OCI-LY7 (cell line): ENCODE measurements at regions not wholly inside any gene's neighbourhood (a gene's known extent, or its start where the extent isn't known, plus 50 kb on each side); places are given as distances from the start of the nearest gene placed in this dataset.

Source experiments
- EZH2phosphoT487 ChIP-seq: fragments of 200-600 bp; sonication (generic); IDR thresholded peaks from 2 replicates; pipeline ENCODE4 v1.6.1; 2018; ENCODE audit warnings: low read depth, borderline replicate concordance, mild to moderate bottlenecking, mixed run types, antibody characterized with exemption, low read length, moderate library complexity, mixed read lengths
- TF ChIP-seq, protein P1 (sequence below): fragments of 200-600 bp; sonication (generic); conservative IDR thresholded peaks from 2 replicates; pipeline ENCODE4 v1.5.1; 2014; ENCODE audit warnings: mild to moderate bottlenecking, antibody characterized with exemption, low read length, moderate library complexity, mixed read lengths

DNA sequence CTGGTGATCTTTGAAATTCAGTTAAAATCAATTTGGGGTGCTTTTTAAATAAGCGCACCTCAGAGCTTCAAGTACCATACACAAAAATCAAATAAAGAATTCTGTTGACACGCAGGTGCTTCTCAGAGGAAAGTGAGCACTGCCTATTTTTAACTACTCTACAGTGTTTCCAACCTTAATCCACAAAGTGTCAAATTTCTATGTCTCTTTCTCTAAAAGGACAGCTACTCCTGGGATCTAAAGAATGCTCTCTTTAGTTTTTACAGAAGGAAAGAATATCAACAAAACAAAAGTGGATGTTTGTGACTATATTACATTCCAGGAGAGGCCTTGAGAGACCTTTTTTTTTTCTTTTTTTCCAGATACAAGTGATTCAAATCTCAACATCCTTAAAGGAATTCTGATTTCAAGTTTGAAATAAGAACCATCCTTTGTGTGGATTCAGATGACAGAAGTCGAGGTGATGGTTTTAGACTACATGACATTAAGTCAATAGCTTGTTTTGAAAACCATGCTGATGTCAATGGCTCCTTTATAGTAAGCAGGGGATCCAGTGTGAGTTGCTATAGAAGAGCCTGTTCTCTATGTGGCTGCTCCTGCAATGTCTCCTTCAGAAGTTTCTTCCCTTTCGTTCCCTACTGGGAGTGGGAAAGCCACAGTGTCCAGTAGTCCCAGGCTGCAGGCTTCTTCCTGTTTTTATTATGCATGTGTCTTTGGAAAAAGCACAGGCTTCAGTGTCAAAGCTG is 67.2 kb upstream of the DEFB112 start:
- TF ChIP-seq, protein P1, sequence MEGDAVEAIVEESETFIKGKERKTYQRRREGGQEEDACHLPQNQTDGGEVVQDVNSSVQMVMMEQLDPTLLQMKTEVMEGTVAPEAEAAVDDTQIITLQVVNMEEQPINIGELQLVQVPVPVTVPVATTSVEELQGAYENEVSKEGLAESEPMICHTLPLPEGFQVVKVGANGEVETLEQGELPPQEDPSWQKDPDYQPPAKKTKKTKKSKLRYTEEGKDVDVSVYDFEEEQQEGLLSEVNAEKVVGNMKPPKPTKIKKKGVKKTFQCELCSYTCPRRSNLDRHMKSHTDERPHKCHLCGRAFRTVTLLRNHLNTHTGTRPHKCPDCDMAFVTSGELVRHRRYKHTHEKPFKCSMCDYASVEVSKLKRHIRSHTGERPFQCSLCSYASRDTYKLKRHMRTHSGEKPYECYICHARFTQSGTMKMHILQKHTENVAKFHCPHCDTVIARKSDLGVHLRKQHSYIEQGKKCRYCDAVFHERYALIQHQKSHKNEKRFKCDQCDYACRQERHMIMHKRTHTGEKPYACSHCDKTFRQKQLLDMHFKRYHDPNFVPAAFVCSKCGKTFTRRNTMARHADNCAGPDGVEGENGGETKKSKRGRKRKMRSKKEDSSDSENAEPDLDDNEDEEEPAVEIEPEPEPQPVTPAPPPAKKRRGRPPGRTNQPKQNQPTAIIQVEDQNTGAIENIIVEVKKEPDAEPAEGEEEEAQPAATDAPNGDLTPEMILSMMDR: no peak
- TF ChIP-seq EZH2phosphoT487: no peak
